OCI-LY1 (cell line): ENCODE measurements at regions not wholly inside any gene's neighbourhood (a gene's known extent, or its start where the extent isn't known, plus 50 kb on each side); places are given as distances from the start of the nearest gene placed in this dataset.

ENCODE experiments used
- H2AFZ ChIP-seq: fragments of 200-600 bp; sonication (generic), shearing (Covaris generic); 2 replicates; pipeline ENCODE4 v1.6.0; 2014; ENCODE audit warnings: antibody characterized with exemption, mild to moderate bottlenecking, low read length
- H3F3A ChIP-seq: fragments of 200-600 bp; sonication (generic), shearing (Covaris generic); 2 replicates; pipeline ENCODE4 v1.6.0; 2014; ENCODE audit warnings: mild to moderate bottlenecking, antibody characterized with exemption, low read length, moderate library complexity; ENCODE audit not compliant: insufficient read depth
- H3K27ac ChIP-seq: fragments of 200-600 bp; sonication (generic); 2 replicates; pipeline ENCODE4 v1.5.1; 2014; ENCODE audit warnings: low read length, mixed run types, mild to moderate bottlenecking, low read depth; ENCODE audit not compliant: poor library complexity, severe bottlenecking
- H3K27me3 ChIP-seq: fragments of 200-600 bp; sonication (generic); 2 replicates; pipeline ENCODE4 v1.6.0; 2014; ENCODE audit warnings: antibody characterized with exemption, mild to moderate bottlenecking, low read length, moderate library complexity; ENCODE audit not compliant: insufficient read depth
- H3K36me3 ChIP-seq: fragments of 200-600 bp; sonication (generic); 2 replicates; pipeline ENCODE4 v1.6.1; 2014; ENCODE audit warnings: mild to moderate bottlenecking, antibody characterized with exemption, low read length, moderate library complexity, mixed read lengths; ENCODE audit not compliant: insufficient read depth
- H3K4me1 ChIP-seq: fragments of 200-600 bp; sonication (generic); 2 replicates; pipeline ENCODE4 v1.5.1; 2014; ENCODE audit warnings: mild to moderate bottlenecking, low read length, moderate library complexity; ENCODE audit not compliant: insufficient read depth, severe bottlenecking
- H3K4me2 ChIP-seq: fragments of 200-600 bp; sonication (generic), shearing (Covaris generic); 2 replicates; pipeline ENCODE4 v1.6.1; 2014; ENCODE audit warnings: low read length
- H3K4me3 ChIP-seq: fragments of 200-600 bp; sonication (generic); 2 replicates; pipeline ENCODE4 v1.5.1; 2014; ENCODE audit warnings: low read length, low read depth, mild to moderate bottlenecking, mixed read lengths; ENCODE audit not compliant: poor library complexity, severe bottlenecking
- H3K79me2 ChIP-seq: fragments of 200-600 bp; shearing (Covaris generic); 2 replicates; pipeline ENCODE4 v1.6.1; 2016; ENCODE audit warnings: mixed run types, low read length, mixed read lengths; ENCODE audit not compliant: insufficient read depth
- H3K9ac ChIP-seq: fragments of 200-600 bp; sonication (generic), shearing (Covaris generic); 2 replicates; pipeline ENCODE4 v1.6.1; 2014; ENCODE audit warnings: mild to moderate bottlenecking, low read length, mixed read lengths
- H3K9me2 ChIP-seq: fragments of 200-600 bp; sonication (generic), shearing (Covaris generic); 2 replicates; pipeline ENCODE4 v1.6.1; 2014; ENCODE audit warnings: low read depth, mild to moderate bottlenecking, low read length, mixed read lengths
- H3K9me3 ChIP-seq: fragments of 200-600 bp; shearing (Covaris generic); 2 replicates; pipeline ENCODE4 v1.6.1; 2014; ENCODE audit warnings: low read length, mixed read lengths
- H4K20me1 ChIP-seq: fragments of 200-600 bp; sonication (generic), shearing (Covaris generic); 2 replicates; pipeline ENCODE4 v1.6.0; 2016; ENCODE audit warnings: mild to moderate bottlenecking, low read length; ENCODE audit not compliant: insufficient read depth
- CTCF ChIP-seq: fragments of 200-600 bp; sonication (generic), shearing (Covaris generic); IDR thresholded peaks from 2 replicates; pipeline ENCODE4 v1.5.1; 2017; ENCODE audit warnings: mild to moderate bottlenecking, antibody characterized with exemption, low read length, moderate library complexity, mixed read lengths
- EZH2 ChIP-seq: fragments of 200-600 bp; sonication (generic), shearing (Covaris generic); IDR thresholded peaks from 2 replicates; pipeline ENCODE4 v1.8.0; 2017; ENCODE audit warnings: borderline replicate concordance, mixed run types, mild to moderate bottlenecking, antibody characterized with exemption, low read length, moderate library complexity, mixed read lengths

- H3K9me3 ChIP-seq: no peaks in the 10 kb centered on the region
- no peaks in the 10 kb centered on the region for H3K27me3 ChIP-seq
- no peak overlapping the region for H3K9ac ChIP-seq
- H3K4me2 ChIP-seq: no peak overlapping the region
- no peaks in the 10 kb centered on the region for H4K20me1 ChIP-seq
- no peak overlapping the region for H2AFZ ChIP-seq
- H3F3A ChIP-seq: no peaks in the 10 kb centered on the region
- TF ChIP-seq CTCF (no peak), EZH2 (no peak)
- no peak overlapping the region for H3K4me3 ChIP-seq
- H3K27ac ChIP-seq: no peak overlapping the region
- H3K79me2 ChIP-seq: no peaks in the 10 kb centered on the region
- no peaks in the 10 kb centered on the region for H3K36me3 ChIP-seq
- H3K9me2 ChIP-seq: no peaks in the 10 kb centered on the region
- H3K4me1 ChIP-seq: no peaks in the 10 kb centered on the region
Measured at GRCh38 chr3:162285259-162285658, 788.7 kb downstream of the OTOL1 start.

- Histone ChIP-seq H3K9me2 (no peaks in the 10 kb centered on the region), H4K20me1 (no peaks in the 10 kb centered on the region), H3K9ac (no peak overlapping the region), H3F3A (no peaks in the 10 kb centered on the region), H3K4me2 (no peak overlapping the region), H3K9me3 (no peaks in the 10 kb centered on the region), H3K27me3 (no peaks in the 10 kb centered on the region), H3K27ac (no peak overlapping the region), H3K4me3 (no peak overlapping the region), H3K4me1 (no peaks in the 10 kb centered on the region), H3K79me2 (no peaks in the 10 kb centered on the region), H2AFZ (no peak overlapping the region), H3K36me3 (no peaks in the 10 kb centered on the region)
- no peak for TF ChIP-seq CTCF
- TF ChIP-seq EZH2: no peak
Measured at GRCh38 chr3:162287600-162287999, 791.0 kb downstream of the OTOL1 start.

GRCh38 chr3:162292409-162292808 is 795.8 kb downstream of the OTOL1 start:
- Histone ChIP-seq H4K20me1 (no peaks in the 10 kb centered on the region), H3K36me3 (no peaks in the 10 kb centered on the region), H3K27me3 (no peaks in the 10 kb centered on the region), H3K9me2 (no peaks in the 10 kb centered on the region), H3K4me1 (no peaks in the 10 kb centered on the region), H3K4me3 (no peak overlapping the region), H3K4me2 (no peak overlapping the region), H3K27ac (no peak overlapping the region), H3K9me3 (no peaks in the 10 kb centered on the region), H2AFZ (no peak overlapping the region), H3K79me2 (no peaks in the 10 kb centered on the region), H3F3A (no peaks in the 10 kb centered on the region), H3K9ac (no peak overlapping the region)
- TF ChIP-seq EZH2 (no peak), CTCF (no peak)
